UCSD-AML1 (cell line): ENCODE measurements at regions not wholly inside any gene's neighbourhood (a gene's known extent, or its start where the extent isn't known, plus 50 kb on each side); places are given as distances from the start of the nearest gene placed in this dataset.

Experiments
- DNase-seq: peaks from one replicate; lab custom pipeline; 2025; ENCODE audit not compliant: unreplicated experiment; lab: John Stamatoyannopoulos, UW

DNA sequence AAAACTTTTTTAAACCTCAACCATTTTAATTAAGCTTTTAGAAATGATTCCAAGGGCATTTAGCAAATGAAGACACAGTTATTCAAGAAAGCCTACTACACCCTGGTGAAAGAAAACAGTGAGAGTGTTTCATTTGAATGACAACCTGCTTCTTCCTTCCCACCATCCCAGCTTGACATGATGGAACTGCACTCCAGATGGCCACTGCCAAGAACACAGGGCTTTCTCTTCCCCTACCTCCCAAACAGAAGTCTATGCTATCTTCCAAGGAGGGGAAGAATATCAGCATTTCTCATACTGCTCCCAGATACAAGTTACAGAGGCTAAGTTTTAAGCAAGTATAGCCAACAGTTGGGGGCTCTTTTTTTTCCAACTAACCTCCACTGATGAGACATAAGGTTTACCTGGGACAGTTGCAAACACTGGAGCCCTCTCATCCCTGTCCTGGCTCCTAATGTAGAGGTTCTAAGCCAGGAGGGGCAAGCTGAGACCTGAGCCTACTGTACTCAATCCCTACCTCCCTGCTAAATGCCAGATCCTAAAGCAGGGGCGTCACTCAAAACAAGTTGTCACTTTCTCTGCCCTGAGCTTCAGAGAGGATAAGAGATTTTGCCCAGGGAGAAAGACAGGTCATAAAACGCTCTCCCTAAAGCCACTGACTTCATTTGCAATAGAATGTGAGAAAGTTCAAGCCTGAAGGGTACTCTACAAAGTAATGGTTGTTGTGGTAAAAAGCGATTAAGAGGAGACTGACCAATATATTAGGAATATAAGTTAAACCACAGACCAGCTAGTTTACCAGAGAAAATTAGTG is 88.5 kb upstream of the SLC27A6 start:
- DNase-seq, result no peak

DNA sequence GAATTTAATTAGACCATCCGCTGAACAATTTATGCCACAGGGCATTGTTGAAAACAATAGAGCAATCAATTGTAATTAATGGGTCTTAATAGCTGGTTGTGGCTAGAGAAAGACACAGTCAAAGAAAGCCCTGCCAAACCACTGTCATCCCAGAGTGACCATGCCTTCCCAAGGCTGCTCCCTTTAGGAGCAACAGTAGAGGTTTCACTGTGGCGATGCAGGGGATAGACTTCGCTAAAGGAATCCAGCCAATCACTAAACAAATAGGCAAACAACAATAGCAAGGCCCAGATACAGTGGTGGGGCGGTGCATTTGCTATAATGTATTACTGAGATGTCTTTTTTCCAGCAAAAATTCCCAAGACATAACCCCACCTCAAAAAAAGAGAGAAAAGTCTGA is 87.8 kb upstream of the SLC27A6 start:
- DNase-seq, result no peak

DNA sequence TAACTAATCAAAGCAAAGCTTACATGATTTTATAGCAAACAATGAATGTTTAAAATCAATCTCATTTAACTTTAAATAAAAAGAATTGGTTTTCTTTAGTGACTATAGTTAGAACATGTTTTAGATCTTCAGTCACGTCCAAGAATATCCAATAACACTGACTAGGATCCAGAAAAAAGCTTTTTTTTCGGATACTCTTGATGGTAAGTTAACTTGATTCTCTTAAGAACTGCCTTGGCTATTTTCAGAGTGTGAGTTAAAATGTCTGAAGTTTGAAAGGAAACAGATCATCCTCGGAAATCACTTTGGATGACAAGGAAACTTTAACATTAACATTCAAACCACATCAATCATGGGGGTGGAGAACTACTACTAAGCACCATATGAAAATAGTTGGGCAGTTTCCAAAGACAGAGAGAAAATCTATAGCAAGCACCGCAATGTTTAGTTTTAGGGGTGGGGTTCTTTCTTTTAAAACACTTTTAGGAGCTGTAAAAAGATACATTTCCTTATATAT is 83.7 kb upstream of the SLC27A6 start:
- DNase-seq, result no peak

DNA sequence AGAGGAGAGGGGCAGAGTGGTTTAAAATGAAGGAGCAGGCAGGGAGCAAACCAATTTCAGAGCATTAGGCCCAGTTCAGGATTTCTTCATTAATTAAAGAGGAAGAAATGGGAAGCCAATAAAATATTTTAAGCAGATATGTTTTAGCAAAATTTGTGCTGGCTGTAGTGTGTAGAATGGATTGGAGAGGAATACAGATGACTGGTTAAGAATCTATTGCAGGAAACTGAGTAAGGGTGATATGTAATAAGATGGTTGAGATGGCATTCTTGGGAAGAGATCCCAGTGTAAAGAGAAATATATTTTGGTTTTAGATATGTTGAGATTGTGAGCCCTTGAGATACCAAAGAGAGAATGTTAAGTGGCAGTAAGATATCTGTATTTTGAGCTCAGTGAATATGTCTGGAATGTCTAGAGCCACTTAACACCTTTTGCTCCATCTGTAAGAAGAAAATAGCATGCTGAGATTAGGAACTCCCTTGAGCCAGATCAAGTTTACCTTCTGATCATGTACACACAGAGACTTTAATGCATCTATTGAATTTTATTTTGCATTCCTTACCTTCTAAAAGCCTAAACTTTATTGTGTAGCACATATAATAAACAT is 79.5 kb upstream of the SLC27A6 start:
- no peak for DNase-seq

DNA sequence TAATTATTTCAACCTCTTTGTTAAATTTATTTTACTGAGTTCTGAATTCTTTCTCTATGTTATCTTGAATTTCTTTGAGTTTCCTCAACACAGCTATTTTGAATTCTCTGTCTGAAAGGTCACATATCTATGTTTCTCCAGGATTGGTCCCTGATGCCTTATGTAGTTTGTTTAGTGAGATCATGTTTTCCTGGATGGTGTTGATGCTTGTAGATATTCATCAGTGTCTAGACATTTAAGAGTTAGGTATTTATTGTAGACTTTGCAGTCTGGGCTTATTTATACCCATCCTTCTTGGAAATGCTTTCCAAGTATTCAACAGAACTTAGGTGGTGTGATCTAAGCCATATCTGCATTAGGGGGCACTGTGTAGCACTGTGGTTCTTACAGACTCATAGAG is 70.2 kb upstream of the SLC27A6 start:
- DNase-seq, result no peak

DNA sequence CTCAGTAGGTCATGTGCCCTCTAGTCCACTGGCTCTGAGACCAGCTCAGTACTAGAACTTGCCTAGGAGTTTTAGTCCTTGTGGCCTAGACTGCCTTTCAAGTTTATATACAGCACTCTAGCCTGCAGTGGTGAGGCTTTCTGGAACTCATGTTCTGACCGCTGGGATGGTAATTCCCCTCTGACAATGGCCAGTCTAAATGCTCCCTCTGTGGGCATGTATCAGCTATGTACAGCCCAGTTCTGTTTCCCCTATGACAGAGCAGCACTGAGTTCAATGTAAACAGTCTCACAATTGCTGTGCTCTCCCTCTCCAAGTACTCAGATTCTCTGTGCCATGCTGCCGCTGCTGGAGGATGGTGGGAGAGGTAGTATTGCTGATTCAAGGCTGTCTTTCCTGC is 68.6 kb upstream of the SLC27A6 start:
- no peak for DNase-seq

DNA sequence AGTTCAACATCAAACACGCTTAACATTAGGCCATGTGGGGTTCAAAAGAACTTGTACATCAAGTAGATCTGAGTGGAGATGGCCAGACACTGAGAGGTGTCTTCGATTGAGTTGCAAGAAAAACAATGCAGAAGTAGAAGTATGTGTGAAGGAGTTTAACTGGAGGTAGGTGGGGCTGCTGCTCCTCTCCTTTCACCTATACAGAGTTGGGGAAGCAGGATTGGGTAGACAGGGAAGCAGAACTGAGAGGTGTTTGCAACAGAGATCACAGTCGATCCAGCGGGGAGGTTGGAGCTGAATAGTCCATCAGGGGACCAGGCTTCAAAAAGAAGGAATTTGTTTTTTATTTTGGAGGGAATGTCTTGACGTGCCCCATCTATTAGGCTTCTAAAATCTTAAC is 61.7 kb upstream of the SLC27A6 start:
- DNase-seq, result no peak

DNA sequence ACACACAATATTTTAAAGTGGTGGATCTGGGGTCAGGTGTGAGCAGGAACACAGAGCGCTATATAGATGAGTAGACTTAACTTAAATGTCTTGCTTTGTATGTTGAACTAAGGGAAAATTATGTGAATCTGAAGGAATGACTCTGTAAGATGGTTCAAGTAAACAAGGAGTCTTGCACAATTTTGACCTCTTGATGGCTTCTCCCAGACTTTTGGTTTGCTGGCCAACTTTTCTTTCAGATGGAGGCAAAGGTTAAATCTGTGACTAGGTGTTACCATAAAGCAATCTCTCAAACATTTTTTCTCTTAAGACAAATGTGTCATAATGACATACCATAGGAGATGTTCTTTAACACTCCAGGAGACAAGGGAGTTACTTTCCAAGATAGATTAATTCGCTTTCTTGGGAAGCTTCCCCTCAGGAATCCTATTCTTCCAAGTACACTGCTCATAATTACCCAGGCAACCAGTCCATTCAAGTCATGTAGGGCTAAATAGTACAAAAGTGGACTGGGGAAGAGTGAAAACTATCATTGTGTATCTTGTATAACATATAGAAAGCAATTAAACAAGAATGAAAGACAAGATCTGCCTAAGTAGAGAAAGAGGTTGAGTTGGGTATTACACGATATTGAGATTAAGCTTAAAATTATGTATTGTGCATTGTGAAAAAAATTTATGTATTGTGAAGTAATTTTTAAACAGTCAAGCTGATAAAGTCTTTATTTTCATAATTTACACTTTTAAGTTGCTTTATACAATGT is 60.3 kb upstream of the SLC27A6 start:
- no peak for DNase-seq

DNA sequence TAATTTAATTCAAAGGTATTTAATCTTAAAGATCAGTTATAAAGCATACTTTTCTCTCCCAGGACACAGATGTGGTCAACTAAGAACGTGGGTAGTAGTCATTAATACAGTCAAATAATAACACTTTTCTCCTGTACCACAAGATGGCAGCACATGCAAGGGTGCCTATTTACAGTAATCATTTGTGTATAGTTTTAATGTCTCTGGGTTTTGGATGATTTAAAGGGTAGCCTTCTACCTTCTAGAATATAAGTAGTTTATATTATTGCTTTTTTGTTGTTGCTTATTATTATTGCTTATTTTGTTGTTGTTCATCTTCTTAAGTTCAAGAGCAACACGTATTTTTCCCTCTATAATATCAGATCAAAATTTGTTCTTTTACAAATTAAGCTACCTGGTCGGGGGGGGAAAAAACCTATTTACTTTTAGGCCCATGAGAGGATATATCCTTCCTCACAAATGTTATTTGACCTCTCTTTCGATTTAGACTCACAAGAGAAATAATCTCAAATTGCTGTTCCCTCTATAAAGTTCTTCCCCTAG is 59.6 kb upstream of the SLC27A6 start:
- DNase-seq, result no peak

DNA sequence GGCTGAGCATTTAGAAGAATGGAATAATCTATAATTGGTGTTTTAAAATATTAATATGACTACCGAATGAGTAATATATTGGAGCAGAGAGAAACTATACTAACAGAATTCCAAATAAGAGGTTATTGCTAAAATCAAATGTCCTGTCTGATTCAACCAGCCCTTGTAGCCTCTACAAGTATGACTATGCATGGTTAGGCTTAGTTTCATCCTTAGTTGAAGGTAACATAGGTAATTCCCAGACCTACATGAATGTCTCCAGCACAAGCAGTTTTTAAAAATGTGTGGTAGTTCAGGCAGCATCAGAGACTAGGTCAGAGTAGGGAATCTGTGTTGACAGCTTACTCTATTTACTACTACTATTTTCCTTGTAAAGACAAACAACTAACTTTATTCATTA is 51.7 kb upstream of the SLC27A6 start:
- DNase-seq, result no peak
